ENCODE measurements at regions not wholly inside any gene's neighbourhood (a gene's known extent, or its start where the extent isn't known, plus 50 kb on each side); places are given as distances from the start of the nearest gene placed in this dataset.

GRCh38 chr19:27657271-27658051, 1555.5 kb downstream of the UQCRFS1 start:
- DNase-seq (ENCODE audit: low read depth in 2 of 2) = no peak

- DNase-seq (ENCODE audit: low read depth in 2 of 2) = no peak
Observed at GRCh38 chr19:27654266-27654990, 1558.5 kb downstream of the UQCRFS1 start.

GRCh38 chr19:27652796-27653195, 1560.2 kb downstream of the UQCRFS1 start:
- DNase-seq (ENCODE audit: low read depth in 2 of 2) = no peak

GRCh38 chr19:27652281-27652680, 1560.7 kb downstream of the UQCRFS1 start:
- no peak for DNase-seq (ENCODE audit: low read depth in 2 of 2)

- DNase-seq (ENCODE audit: low read depth in 2 of 2) = no peak
Observed at GRCh38 chr19:27647423-27647822, 1565.5 kb downstream of the UQCRFS1 start.

- DNase-seq (ENCODE audit: low read depth in 2 of 2) = no peak
Observed at GRCh38 chr19:27635401-27635800, 1577.5 kb downstream of the UQCRFS1 start.

- DNase-seq (ENCODE audit: low read depth in 2 of 2) = no peak
Observed at GRCh38 chr19:27618006-27618405, 1594.9 kb downstream of the UQCRFS1 start.

GRCh38 chr19:27580906-27581305, 1632.0 kb downstream of the UQCRFS1 start:
- no peak for DNase-seq (ENCODE audit: low read depth in 2 of 2)
